ENCODE measurements at regions not wholly inside any gene's neighbourhood (a gene's known extent, or its start where the extent isn't known, plus 50 kb on each side); places are given as distances from the start of the nearest gene placed in this dataset.

DNA sequence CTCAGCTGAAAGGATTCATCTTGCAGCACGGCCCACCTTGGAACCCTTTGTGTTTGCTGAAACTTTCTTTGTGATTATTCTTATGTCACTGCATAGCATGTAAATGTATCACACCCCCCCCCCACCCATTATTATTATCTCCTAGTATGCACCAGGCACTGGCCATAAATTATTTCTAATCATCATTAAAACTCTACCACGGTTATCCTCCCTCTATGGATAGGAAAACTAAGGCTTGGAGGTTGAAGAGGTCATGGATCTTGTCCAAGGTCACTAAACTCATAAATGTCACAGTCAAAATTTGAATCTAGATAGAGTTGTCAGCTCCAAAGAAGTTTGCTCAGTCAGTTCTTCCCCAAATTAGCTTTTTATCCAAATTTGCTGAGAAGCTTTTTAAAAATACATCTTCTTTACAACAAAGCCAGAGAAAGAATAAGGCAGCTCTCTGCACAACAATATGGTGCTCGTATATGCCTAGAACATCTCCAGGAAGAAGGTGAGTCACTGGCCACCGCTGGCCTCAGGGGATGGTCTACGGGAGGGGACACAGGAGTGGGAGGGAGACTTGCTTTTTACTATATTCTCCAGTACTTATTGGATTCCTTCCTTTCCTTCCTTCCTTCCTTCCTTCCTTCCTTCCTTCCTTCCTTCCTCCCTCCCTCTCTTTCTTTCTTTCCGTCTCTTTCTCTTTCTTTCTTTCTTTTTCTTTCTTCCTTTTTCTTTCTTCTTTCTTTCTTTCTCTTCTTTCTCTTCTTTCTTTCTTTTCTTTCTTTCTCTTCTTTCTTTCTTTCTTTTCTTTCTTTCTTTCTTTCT lies 134.5 kb downstream of the VEGFA start (continued):
- 0 out of 2 replicates have a peak, but pooled peaks have one; percentile 61 for TF ChIP-seq ZNF740 (CRISPR knock-in tag; IDR thresholded peaks at IDR 0.05)
- TF ChIP-seq ZNF740 (tag; IDR thresholded peaks at IDR 0.05), result 0 out of 4 replicates have a peak, but pooled peaks of 1 of the 2 experiments have one; percentile 19
- TF ChIP-seq ARNT (IDR thresholded peaks at IDR 0.05), result peak in 1 of 2 experiments; percentile 86; a peak in 3 of 4 replicates
- no peak for TF ChIP-seq BDP1 (IDR thresholded peaks at IDR 0.05; ENCODE audit: insufficient read depth, insufficient read length)
- no peak for TF ChIP-seq REST (IDR thresholded peaks at IDR 0.05; ENCODE audit: borderline replicate concordance)
- no peak for TF ChIP-seq REST (CRISPR knock-in tag; IDR thresholded peaks at IDR 0.05; ENCODE audit: low read depth)
- TF ChIP-seq NFE2 (IDR thresholded peaks at IDR 0.05; ENCODE audit: low read depth), result 0 out of 2 replicates have a peak, but pooled peaks have one; percentile 11
- no peak for TF ChIP-seq ZNF23 (CRISPR knock-in tag; IDR thresholded peaks at IDR 0.05)
- no peak for TF ChIP-seq DACH1 (IDR thresholded peaks at IDR 0.05; ENCODE audit: partially characterized antibody)
- no peak for TF ChIP-seq XRCC5 (IDR thresholded peaks at IDR 0.05; ENCODE audit: low read depth, low read length)
- no peak for TF ChIP-seq EWSR1 (IDR thresholded peaks at IDR 0.05; ENCODE audit: borderline replicate concordance, low read depth, partially characterized antibody)
- 0 out of 2 replicates have a peak, but pooled peaks have one; percentile 6 for TF ChIP-seq ZNF316 (IDR thresholded peaks at IDR 0.05)

All from K562 (cell line).